ENCODE measurements at regions not wholly inside any gene's neighbourhood (a gene's known extent, or its start where the extent isn't known, plus 50 kb on each side); places are given as distances from the start of the nearest gene placed in this dataset.

DNA sequence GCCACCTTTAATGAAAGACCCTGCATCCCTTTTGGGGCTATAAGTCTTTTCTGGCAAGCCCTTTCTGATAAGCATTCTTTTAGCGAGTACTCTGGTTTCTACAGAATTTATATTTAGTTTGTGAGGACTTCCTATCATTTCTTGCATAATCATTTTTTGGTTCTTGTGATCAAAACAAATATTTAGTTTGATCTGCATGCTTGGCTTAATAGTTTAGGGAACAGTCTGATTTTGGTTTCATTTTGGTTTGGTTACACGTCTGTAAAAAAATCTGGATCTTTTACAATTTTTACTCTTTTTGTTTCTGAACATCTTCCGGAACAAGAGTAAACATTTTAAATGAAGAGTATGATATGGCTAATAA lies 1074.4 kb downstream of the CDH9 start:
- Histone ChIP-seq H3K36me3 (no peaks in the 10 kb centered on the region), H3K4me3 (no peak overlapping the region), H3K4me1 (no peaks in the 10 kb centered on the region), H3K27ac (no peak overlapping the region), H3K27me3 (no peaks in the 10 kb centered on the region), H3K9me3 (peaks cover 0 to 20% (median 2%) of the 10 kb centered on the region in 12 donors)
- intact Hi-C loops (cut with DNase I), result no loop called here
- DNase-seq (no peak), ATAC-seq (no peak)
- 76 to 90% (median 83%) methylated on average over 3 of the region's 3 CpGs for WGBS, 4 donors
- no peak for TF ChIP-seq POLR2A (IDR thresholded peaks at IDR 0.05)
- TF ChIP-seq, protein P1, sequence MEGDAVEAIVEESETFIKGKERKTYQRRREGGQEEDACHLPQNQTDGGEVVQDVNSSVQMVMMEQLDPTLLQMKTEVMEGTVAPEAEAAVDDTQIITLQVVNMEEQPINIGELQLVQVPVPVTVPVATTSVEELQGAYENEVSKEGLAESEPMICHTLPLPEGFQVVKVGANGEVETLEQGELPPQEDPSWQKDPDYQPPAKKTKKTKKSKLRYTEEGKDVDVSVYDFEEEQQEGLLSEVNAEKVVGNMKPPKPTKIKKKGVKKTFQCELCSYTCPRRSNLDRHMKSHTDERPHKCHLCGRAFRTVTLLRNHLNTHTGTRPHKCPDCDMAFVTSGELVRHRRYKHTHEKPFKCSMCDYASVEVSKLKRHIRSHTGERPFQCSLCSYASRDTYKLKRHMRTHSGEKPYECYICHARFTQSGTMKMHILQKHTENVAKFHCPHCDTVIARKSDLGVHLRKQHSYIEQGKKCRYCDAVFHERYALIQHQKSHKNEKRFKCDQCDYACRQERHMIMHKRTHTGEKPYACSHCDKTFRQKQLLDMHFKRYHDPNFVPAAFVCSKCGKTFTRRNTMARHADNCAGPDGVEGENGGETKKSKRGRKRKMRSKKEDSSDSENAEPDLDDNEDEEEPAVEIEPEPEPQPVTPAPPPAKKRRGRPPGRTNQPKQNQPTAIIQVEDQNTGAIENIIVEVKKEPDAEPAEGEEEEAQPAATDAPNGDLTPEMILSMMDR (IDR thresholded peaks at IDR 0.05), result no peak

DNA sequence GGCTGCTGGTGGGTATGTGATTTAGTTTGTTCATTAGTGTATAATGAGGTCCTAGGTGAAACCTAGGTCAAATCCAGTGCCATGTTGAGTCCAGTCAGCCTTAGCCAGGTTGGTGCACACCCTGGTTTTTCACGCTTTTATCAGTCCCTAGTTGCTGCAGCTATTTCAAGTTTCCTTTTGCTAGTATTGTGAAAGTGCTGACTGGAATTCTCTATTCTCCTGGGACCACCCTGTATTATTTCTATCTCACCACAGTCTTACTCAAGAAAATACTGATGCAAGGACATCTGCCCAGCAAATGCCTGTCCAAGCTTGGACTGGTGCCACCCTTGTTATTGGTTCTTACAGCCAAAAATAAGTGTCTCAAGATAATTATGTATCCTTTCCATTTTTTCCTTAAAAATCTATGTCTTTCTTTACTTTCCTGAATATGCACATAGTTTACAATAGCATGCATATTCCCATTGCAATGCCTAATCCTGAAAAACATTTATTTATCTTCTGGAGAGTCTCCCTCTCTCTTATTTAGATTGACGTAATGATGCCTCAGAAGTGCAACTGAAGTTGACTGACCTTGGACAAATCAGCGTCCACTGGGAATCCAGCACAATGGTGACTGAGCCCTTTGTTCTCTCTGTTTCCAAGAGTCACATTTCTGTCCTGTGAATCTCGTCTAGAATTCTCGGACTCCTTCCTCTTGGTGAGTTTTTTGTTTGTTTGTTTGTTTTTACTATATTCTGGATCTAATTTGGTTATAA lies 1075.0 kb downstream of the CDH9 start:
- Histone ChIP-seq H3K36me3 (no peaks in the 10 kb centered on the region), H3K27me3 (no peaks in the 10 kb centered on the region), H3K9me3 (peaks cover 0 to 18% (median 2%) of the 10 kb centered on the region in 12 donors), H3K4me1 (no peaks in the 10 kb centered on the region), H3K27ac (no peak overlapping the region), H3K4me3 (no peak overlapping the region)
- ATAC-seq, result peak in 1 of 4 donors; percentile 41
- TF ChIP-seq, protein P1 (IDR thresholded peaks at IDR 0.05), result no peak
- TF ChIP-seq POLR2A (IDR thresholded peaks at IDR 0.05), result no peak
- intact Hi-C loops (cut with DNase I), result no loop called here
- no peak for DNase-seq
- WGBS, 4 donors, result 52 to 71% (median 62%) methylated on average over 5 of the region's 5 CpGs

DNA sequence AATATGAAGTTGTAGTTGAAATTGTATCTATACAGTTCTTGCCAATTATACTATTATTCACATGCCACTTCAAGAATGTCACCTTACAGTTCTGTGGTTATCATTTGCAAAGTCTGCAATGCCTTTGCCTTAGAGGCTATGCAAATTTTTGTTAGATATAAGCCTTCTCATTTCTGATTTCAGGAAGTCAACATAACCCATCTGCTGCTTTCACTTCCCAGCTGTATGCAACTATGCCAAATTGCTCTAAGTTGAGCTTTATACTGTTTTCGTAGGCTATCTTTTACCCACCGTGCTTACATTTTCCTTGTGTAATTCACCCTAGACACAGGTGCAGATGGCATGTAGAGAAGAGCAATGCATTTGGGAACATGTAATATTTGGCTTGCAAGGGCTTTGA lies 1083.0 kb downstream of the CDH9 start:
- DNase-seq, result no peak
- H3K4me3 ChIP-seq, result no peak overlapping the region
- H3K36me3 ChIP-seq, result no peaks in the 10 kb centered on the region
- intact Hi-C loops (cut with DNase I), result no loop called here
- H3K27me3 ChIP-seq, result no peaks in the 10 kb centered on the region
- H3K9me3 ChIP-seq, result no peaks in the 10 kb centered on the region
- ATAC-seq, result no peak
- no peak for TF ChIP-seq POLR2A (IDR thresholded peaks at IDR 0.05)
- 61 to 74% (median 69%) methylated on average over 2 of the region's 2 CpGs for WGBS, 4 donors
- no peak overlapping the region for H3K27ac ChIP-seq
- H3K4me1 ChIP-seq, result no peaks in the 10 kb centered on the region

DNA sequence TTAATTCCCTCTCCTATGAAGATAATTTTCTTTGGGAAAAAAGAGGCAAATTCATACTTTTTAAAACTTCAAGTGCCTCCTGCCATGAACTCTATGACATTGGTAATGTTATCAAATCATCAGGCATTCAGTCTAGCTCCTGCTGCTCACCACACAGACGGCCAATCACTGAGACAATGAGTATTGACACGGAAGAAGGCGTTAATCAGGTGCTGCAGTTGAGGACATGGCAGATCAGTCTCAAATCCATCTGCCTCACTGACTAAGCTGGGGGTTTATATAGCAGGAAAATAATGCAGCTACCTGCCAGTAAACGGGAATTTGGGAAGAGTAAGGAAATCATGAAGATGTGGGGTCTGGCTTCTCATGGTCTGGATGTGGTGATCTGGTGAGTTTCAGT lies 1087.7 kb downstream of the CDH9 start:
- Histone ChIP-seq H3K4me3 (no peak overlapping the region), H3K9me3 (peaks cover 0 to 6% (median 0%) of the 10 kb centered on the region in 12 donors), H3K36me3 (no peaks in the 10 kb centered on the region), H3K27ac (no peak overlapping the region), H3K27me3 (no peaks in the 10 kb centered on the region), H3K4me1 (no peaks in the 10 kb centered on the region)
- 53 to 63% (median 61%) methylated on average over 4 of the region's 4 CpGs for WGBS, 4 donors
- TF ChIP-seq POLR2A (IDR thresholded peaks at IDR 0.05), result no peak
- TF ChIP-seq, protein P1 (IDR thresholded peaks at IDR 0.05), result no peak
- DNase-seq (no peak), ATAC-seq (no peak)
- intact Hi-C loops (cut with DNase I), result no loop called here

DNA sequence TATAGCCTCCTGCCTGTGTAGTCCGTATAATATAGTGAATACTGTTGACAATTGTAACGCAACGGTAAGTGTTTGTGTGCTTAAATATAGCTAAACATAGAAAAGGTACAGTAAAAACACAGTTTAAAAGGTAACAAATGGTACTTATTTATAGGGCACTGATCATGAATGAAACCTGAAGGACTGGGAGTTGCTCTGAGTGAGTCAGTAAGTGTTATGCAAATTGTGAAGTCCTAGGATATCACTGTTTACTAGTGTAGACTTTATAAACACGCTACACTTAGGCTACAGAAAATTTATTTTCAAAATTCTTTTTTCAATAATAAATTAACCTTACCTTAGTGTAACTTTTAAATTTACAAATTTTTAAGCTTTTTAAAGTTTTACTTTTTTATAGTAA lies 1090.1 kb downstream of the CDH9 start:
- Histone ChIP-seq H3K27me3 (no peaks in the 10 kb centered on the region), H3K27ac (no peak overlapping the region), H3K36me3 (no peaks in the 10 kb centered on the region), H3K9me3 (peaks cover 0 to 9% (median 0%) of the 10 kb centered on the region in 12 donors), H3K4me3 (no peak overlapping the region), H3K4me1 (no peaks in the 10 kb centered on the region)
- ATAC-seq (no peak), DNase-seq (no peak)
- TF ChIP-seq POLR2A (IDR thresholded peaks at IDR 0.05), result no peak
- TF ChIP-seq, protein P1 (IDR thresholded peaks at IDR 0.05), result no peak
- WGBS, 4 donors, result 90 to 94% (median 92%) methylated on average over 4 of the region's 4 CpGs
- intact Hi-C loops (cut with DNase I), result no loop called here

All from heart left ventricle (tissue), 16 donors.